HCT116 (cell line): ENCODE measurements at regions not wholly inside any gene's neighbourhood (a gene's known extent, or its start where the extent isn't known, plus 50 kb on each side); places are given as distances from the start of the nearest gene placed in this dataset.

Experiments used
- ATAC-seq: fragments of 200-7000 bp; cut with Tn5 transposase; 2 replicates; pipeline ENCODE4 v1.9.1; 2020; ENCODE audit warnings: mild to moderate bottlenecking, moderate library complexity
- BruUV-seq: library from RNA; stranded (reverse); fragments of 400-500 nt; replicated peaks from 2 replicates; lab custom pipeline; 2021; lab: Mats Ljungman, UMichigan
- CTCF ChIA-PET: fragments of 300-600 bp; sonication (Branson Sonifier 250); formaldehyde crosslinking; loops from one replicate; lab custom pipeline; 2021; ENCODE audit warnings: antibody characterized with exemption; lab: Charles Lee
- POLR2A ChIA-PET: fragments of 300-600, 350-600 bp; sonication (Branson Sonifier 250); formaldehyde crosslinking; loops from one replicate; lab custom pipeline; 2021; ENCODE audit warnings: antibody characterized with exemption; lab: Charles Lee
- RAD21 ChIA-PET, 2 experiments: fragments of 300-600 bp; sonication (Branson Sonifier 250); formaldehyde crosslinking; loops; one replicate each; lab custom pipeline; 2023; ENCODE audit warnings: low total read pairs in 2 of 2; ENCODE audit not compliant: uncharacterized antibody in 2 of 2, unreplicated experiment in 2 of 2, low non-redundant PET in 1 of 2; lab: Charles Lee
- DNase-seq: peaks from one replicate; pipeline ENCODE4 v3.0.0-alpha.2; 2010; ENCODE audit warnings: low read depth, low spot score
- H2AFZ ChIP-seq: fragments of 200-600 bp; shearing (Covaris generic), sonication (generic); 2 replicates; pipeline ENCODE4 v1.6.1; 2017; ENCODE audit warnings: low read depth, mixed run types, mixed read lengths, antibody characterized with exemption, low read length; ENCODE audit not compliant: poor library complexity, severe bottlenecking
- H3K27ac ChIP-seq: 2 replicates; pipeline ENCODE4 v1.5.1; 2012; ENCODE audit warnings: low read depth, low read length
- H3K27me3 ChIP-seq: fragments of 200-600 bp; sonication (generic); 2 replicates; pipeline ENCODE4 v1.6.1; 2016; ENCODE audit warnings: mixed run types, low read length, mixed read lengths; ENCODE audit not compliant: insufficient read depth
- H3K36me3 ChIP-seq, 2 experiments: fragments of 200-500 bp in 1 of 2; fragments of 200-600 bp in 1 of 2; sonication (Bioruptor generic) in 1 of 2; sonication (generic) in 1 of 2; 2 replicates each; pipeline versions ENCODE4 v1.5.1 to v1.6.1; 2014 to 2016; ENCODE audit warnings: low read length in 2 of 2, inconsistent platforms in 1 of 2, mixed read lengths in 1 of 2, mixed run types in 1 of 2; ENCODE audit not compliant: insufficient read depth in 2 of 2, control insufficient read depth in 1 of 2
- H3K4me1 ChIP-seq, 2 experiments: fragments of 200-600 bp in 1 of 2; sonication (generic) in 1 of 2; 2 replicates each; pipeline versions ENCODE4 v1.5.1 to v1.6.1; 2012 to 2017; ENCODE audit warnings: low read length in 2 of 2, inconsistent platforms in 1 of 2, mild to moderate bottlenecking in 1 of 2, mixed read lengths in 1 of 2, mixed run types in 1 of 2, moderate library complexity in 1 of 2; ENCODE audit not compliant: insufficient read depth in 2 of 2, control insufficient read depth in 1 of 2
- H3K4me2 ChIP-seq: fragments of 200-600 bp; sonication (generic); 2 replicates; pipeline ENCODE4 v1.6.1; 2017; ENCODE audit warnings: mixed run types, low read length, mixed read lengths
- H3K4me3 ChIP-seq, 2 experiments: fragments of 200-600 bp in 1 of 2; sonication (generic) in 1 of 2; replicated peaks in 1 of 2; 2 replicates each; pipeline ENCODE4 v1.5.1; 2011 to 2016; ENCODE audit warnings: low read length in 2 of 2, control low read depth in 1 of 2, low read depth in 1 of 2, mild to moderate bottlenecking in 1 of 2, mixed read lengths in 1 of 2, mixed run types in 1 of 2
- H3K79me2 ChIP-seq: fragments of 200-600 bp; sonication (generic); 2 replicates; pipeline ENCODE4 v1.6.1; 2017; ENCODE audit warnings: mild to moderate bottlenecking, mixed run types, low read length, moderate library complexity, mixed read lengths; ENCODE audit not compliant: insufficient read depth
- H3K9ac ChIP-seq: fragments of 200-600 bp; sonication (generic); 2 replicates; pipeline ENCODE4 v1.6.1; 2016; ENCODE audit warnings: low read length, mixed read lengths
- H3K9me2 ChIP-seq: fragments of 200-600 bp; sonication (generic), shearing (Covaris generic); 2 replicates; pipeline ENCODE4 v1.6.1; 2017; ENCODE audit warnings: mixed run types, mild to moderate bottlenecking, moderate library complexity; ENCODE audit not compliant: insufficient read depth
- H3K9me3 ChIP-seq, 2 experiments: fragments of 200-500 bp in 1 of 2; fragments of 200-600 bp in 1 of 2; sonication (Bioruptor generic) in 1 of 2; sonication (generic) in 1 of 2; 2 replicates each; pipeline ENCODE4 v1.6.1; 2014 to 2017; ENCODE audit warnings: low read length in 2 of 2, mixed read lengths in 2 of 2, inconsistent platforms in 1 of 2, low read depth in 1 of 2, mild to moderate bottlenecking in 1 of 2, mixed run types in 1 of 2, moderate library complexity in 1 of 2; ENCODE audit not compliant: control insufficient read depth in 1 of 2, insufficient read depth in 1 of 2
- H4K20me1 ChIP-seq: fragments of 200-600 bp; sonication (generic), shearing (Covaris generic); 2 replicates; pipeline ENCODE4 v1.6.1; 2017; ENCODE audit warnings: mixed run types, mild to moderate bottlenecking, moderate library complexity; ENCODE audit not compliant: insufficient read depth
- ATF3 ChIP-seq: IDR thresholded peaks from 2 replicates; pipeline ENCODE4 v1.6.1; 2012
- CEBPB ChIP-seq: IDR thresholded peaks from 2 replicates; pipeline ENCODE4 v1.6.1; 2012; ENCODE audit warnings: low read depth
- CTCF ChIP-seq, 3 experiments: fragments of 200-600 bp in 1 of 3; sonication (generic) in 1 of 3; IDR thresholded peaks in 2 of 3; conservative IDR thresholded peaks in 1 of 3; 2 replicates each; pipeline ENCODE4 v1.5.1; 2012 to 2017; ENCODE audit warnings: low read depth in 2 of 3, low read length in 2 of 3, antibody characterized with exemption in 1 of 3, borderline replicate concordance in 1 of 3, control low read depth in 1 of 3, mild to moderate bottlenecking in 1 of 3, mixed read lengths in 1 of 3, mixed run types in 1 of 3, moderate library complexity in 1 of 3; ENCODE audit not compliant: insufficient read depth in 1 of 3
- ELF1 ChIP-seq: IDR thresholded peaks from 2 replicates; pipeline ENCODE4 v1.6.1; 2012; ENCODE audit warnings: low read depth, borderline replicate concordance
- JUND ChIP-seq: IDR thresholded peaks from 2 replicates; pipeline ENCODE4 v1.6.1; 2012
- MAX ChIP-seq: IDR thresholded peaks from 2 replicates; pipeline ENCODE4 v1.6.1; 2012
- POLR2AphosphoS5 ChIP-seq: IDR thresholded peaks from 2 replicates; pipeline ENCODE4 v1.6.1; 2011; ENCODE audit warnings: mild to moderate bottlenecking, low read depth, low read length, moderate library complexity
- RAD21 ChIP-seq: IDR thresholded peaks from 2 replicates; pipeline ENCODE4 v1.6.1; 2012; ENCODE audit warnings: low read depth, mild to moderate bottlenecking
- YY1 ChIP-seq: IDR thresholded peaks from 2 replicates; pipeline ENCODE4 v1.6.1; 2011; ENCODE audit warnings: low read length, low read depth, moderate library complexity, mild to moderate bottlenecking; ENCODE audit not compliant: insufficient replicate concordance; ENCODE audit errors: extremely low read depth
- ZNF274 ChIP-seq: fragments of 200-500 bp; sonication (Bioruptor generic); IDR thresholded peaks from 2 replicates; pipeline ENCODE4 v1.6.1; 2014; ENCODE audit warnings: mild to moderate bottlenecking, low read depth, low read length, inconsistent platforms
- intact Hi-C: fragments of 100-400 bp; cut with micrococcal nuclease; formaldehyde crosslinking; loops from 2 replicates; pipeline ENCODE4 v1.10.0; 2022

GRCh38 chr5:60355181-60355580 is 344.8 kb downstream of the DEPDC1B start:
- Histone ChIP-seq H3K79me2 (no peaks in the 10 kb centered on the region), H4K20me1 (no peaks in the 10 kb centered on the region), H3K4me2 (no peak overlapping the region), H3K4me3 (no peak overlapping the region), H3K27ac (no peak overlapping the region), H3K4me1 (no peaks in the 10 kb centered on the region), H3K9me2 (no peaks in the 10 kb centered on the region), H3K9me3 (no peaks in the 10 kb centered on the region), H3K36me3 (no peaks in the 10 kb centered on the region), H3K9ac (no peak overlapping the region), H3K27me3 (peaks cover 20% of the 10 kb centered on the region), H2AFZ (no peak overlapping the region)
- no TSS peak for BruUV-seq
- RAD21 ChIA-PET, result no interaction called here
- CTCF ChIA-PET, result no interaction called here
- intact Hi-C loops, result no loop called here
- no peak for ATAC-seq
- POLR2A ChIA-PET, result no interaction called here
- TF ChIP-seq YY1 (no peak), MAX (no peak), ELF1 (no peak), RAD21 (no peak)
- no peak for DNase-seq

GRCh38 chr5:60354311-60354710 is 345.7 kb downstream of the DEPDC1B start:
- H4K20me1 ChIP-seq, result no peaks in the 10 kb centered on the region
- ChIA-PET RAD21 (no interaction called here), CTCF (no interaction called here), POLR2A (no interaction called here)
- H3K9ac ChIP-seq, result no peak overlapping the region
- no peaks in the 10 kb centered on the region for H3K4me1 ChIP-seq
- no peaks in the 10 kb centered on the region for H3K9me2 ChIP-seq
- H3K79me2 ChIP-seq, result no peaks in the 10 kb centered on the region
- H3K36me3 ChIP-seq, result no peaks in the 10 kb centered on the region
- no peak for DNase-seq
- H3K27ac ChIP-seq, result no peak overlapping the region
- no peak for ATAC-seq
- H3K4me3 ChIP-seq, result no peak overlapping the region
- no peak overlapping the region for H3K4me2 ChIP-seq
- no TSS peak for BruUV-seq
- no peak overlapping the region for H2AFZ ChIP-seq
- intact Hi-C loops, result no loop called here
- peaks cover 13% of the 10 kb centered on the region; the same call in 1 of the 2 replicates for H3K27me3 ChIP-seq
- no peaks in the 10 kb centered on the region for H3K9me3 ChIP-seq
- no peak for TF ChIP-seq RAD21
- TF ChIP-seq CEBPB, result no peak
- TF ChIP-seq ATF3, result no peak
- TF ChIP-seq CTCF (IDR thresholded peaks at IDR 0.05 in 2 of 3, conservative IDR thresholded peaks at IDR 0.05 in 1 of 3; ENCODE audit: borderline replicate concordance in 1 of 3, insufficient read depth in 1 of 3, low read depth in 2 of 3, low read length in 2 of 3), result no peak
- no peak for TF ChIP-seq YY1
- TF ChIP-seq ZNF274, result no peak
- TF ChIP-seq JUND, result no peak
- TF ChIP-seq POLR2AphosphoS5, result no peak
